Mesendoderm (in vitro differentiated cells): ENCODE measurements at regions not wholly inside any gene's neighbourhood (a gene's known extent, or its start where the extent isn't known, plus 50 kb on each side); places are given as distances from the start of the nearest gene placed in this dataset.

Experiments used
- DNase-seq: peaks from one replicate; pipeline ENCODE4 v3.0.0; 2013
- H2AK5ac ChIP-seq: 2 replicates; pipeline ENCODE4 v1.6.1; 2013; ENCODE audit warnings: low read length, inconsistent platforms
- H2BK120ac ChIP-seq: 2 replicates; pipeline ENCODE4 v1.6.1; 2013; ENCODE audit warnings: low read depth, mild to moderate bottlenecking, low read length, moderate library complexity, mixed read lengths
- H2BK15ac ChIP-seq: replicated peaks from 2 replicates; pipeline ENCODE4 v1.6.1; 2013; ENCODE audit warnings: low read depth, mild to moderate bottlenecking, moderate library complexity
- H2BK5ac ChIP-seq: 2 replicates; pipeline ENCODE4 v1.6.1; 2013; ENCODE audit warnings: low read length, inconsistent platforms
- H3K18ac ChIP-seq: 2 replicates; pipeline ENCODE4 v1.6.1; 2013; ENCODE audit warnings: mild to moderate bottlenecking, low read length, mixed read lengths
- H3K23ac ChIP-seq: one replicate; pipeline ENCODE4 v1.6.1; 2013; ENCODE audit warnings: low read length
- H3K27ac ChIP-seq: 2 replicates; pipeline ENCODE4 v1.5.1; 2013; ENCODE audit warnings: low read depth, mild to moderate bottlenecking, inconsistent platforms, low read length, moderate library complexity
- H3K27me3 ChIP-seq: 2 replicates; pipeline ENCODE4 v1.6.1; 2013; ENCODE audit warnings: low read length, control low read depth, mild to moderate bottlenecking, inconsistent platforms; ENCODE audit not compliant: insufficient read depth, poor library complexity
- H3K36me3 ChIP-seq: 2 replicates; pipeline ENCODE4 v1.6.1; 2013; ENCODE audit warnings: low read length, inconsistent platforms; ENCODE audit not compliant: control insufficient read depth, insufficient read depth
- H3K4ac ChIP-seq: one replicate; pipeline ENCODE4 v1.6.1; 2013; ENCODE audit warnings: low read depth, mild to moderate bottlenecking, low read length, moderate library complexity
- H3K4me1 ChIP-seq: 2 replicates; pipeline ENCODE4 v1.6.1; 2013; ENCODE audit warnings: low read depth, low read length, inconsistent platforms; ENCODE audit not compliant: control insufficient read depth
- H3K4me2 ChIP-seq: 2 replicates; pipeline ENCODE4 v1.6.1; 2013; ENCODE audit warnings: low read length
- H3K4me3 ChIP-seq: 2 replicates; pipeline ENCODE4 v1.5.1; 2013; ENCODE audit warnings: mild to moderate bottlenecking, low read length
- H3K56ac ChIP-seq: one replicate; pipeline ENCODE4 v1.6.1; 2013; ENCODE audit warnings: low read length
- H3K79me1 ChIP-seq: 2 replicates; pipeline ENCODE4 v1.6.1; 2013; ENCODE audit warnings: low read length, inconsistent platforms
- H3K79me2 ChIP-seq: 2 replicates; pipeline ENCODE4 v1.6.1; 2013; ENCODE audit warnings: mild to moderate bottlenecking, low read length; ENCODE audit not compliant: control insufficient read depth, insufficient read depth
- H3K9ac ChIP-seq: 2 replicates; pipeline ENCODE4 v1.6.1; 2013; ENCODE audit warnings: low read length, inconsistent platforms
- H4K5ac ChIP-seq: one replicate; pipeline ENCODE4 v1.6.1; 2013; ENCODE audit warnings: low read length
- H4K8ac ChIP-seq: one replicate; pipeline ENCODE4 v1.6.1; 2013; ENCODE audit warnings: low read depth, mild to moderate bottlenecking, control low read depth, low read length, moderate library complexity
- WGBS: extraction: QIAGEN DNeasy Blood & Tissue Kit; methylation state at CpG from one replicate; pipeline ENCODE4 v1.1.7; 2013; ENCODE audit warnings: low lambda C conversion rate, missing lambda C conversion rate; ENCODE audit not compliant: insufficient coverage; ENCODE audit errors: extremely low coverage; 5-methylcytosine and 5-hydroxymethylcytosine counted together

DNA sequence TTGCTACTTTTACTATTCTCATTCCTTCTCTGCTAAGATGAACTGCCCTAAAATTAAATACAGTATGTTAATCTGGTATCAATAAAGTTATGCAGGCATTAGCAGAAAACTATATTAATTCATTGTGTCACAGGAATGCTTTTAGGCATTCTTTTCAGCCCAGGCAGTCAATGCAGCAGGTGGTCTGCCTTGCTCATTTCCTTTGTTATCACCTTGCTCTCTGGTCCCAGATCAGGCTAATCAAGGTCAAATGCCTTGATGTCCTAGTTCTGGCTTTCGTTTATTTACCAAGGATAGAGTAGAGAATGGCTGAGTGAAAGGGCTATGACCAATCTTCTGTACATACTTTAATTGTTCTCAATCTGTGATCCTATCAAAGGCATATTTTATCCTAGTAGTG, 1023.6 kb downstream of the TMEM182 start:
- no CpG with 5 or more reads among the region's 1 CpG for WGBS
- Histone ChIP-seq H3K4me3 (no peak overlapping the region), H3K18ac (no peak overlapping the region), H2AK5ac (no peak overlapping the region), H2BK15ac (no peak overlapping the region), H3K79me1 (no peaks in the 10 kb centered on the region), H3K9ac (no peak overlapping the region), H3K23ac (no peak overlapping the region), H2BK120ac (no peak overlapping the region), H3K79me2 (no peaks in the 10 kb centered on the region), H3K27ac (no peak overlapping the region), H3K4me2 (no peak overlapping the region), H2BK5ac (no peak overlapping the region), H3K36me3 (no peaks in the 10 kb centered on the region), H4K8ac (no peak overlapping the region), H3K4me1 (peaks cover 18% of the 10 kb centered on the region), H4K5ac (no peak overlapping the region), H3K4ac (no peak overlapping the region), H3K27me3 (no peaks in the 10 kb centered on the region), H3K56ac (no peak overlapping the region)
- peak; percentile 92 for DNase-seq

DNA sequence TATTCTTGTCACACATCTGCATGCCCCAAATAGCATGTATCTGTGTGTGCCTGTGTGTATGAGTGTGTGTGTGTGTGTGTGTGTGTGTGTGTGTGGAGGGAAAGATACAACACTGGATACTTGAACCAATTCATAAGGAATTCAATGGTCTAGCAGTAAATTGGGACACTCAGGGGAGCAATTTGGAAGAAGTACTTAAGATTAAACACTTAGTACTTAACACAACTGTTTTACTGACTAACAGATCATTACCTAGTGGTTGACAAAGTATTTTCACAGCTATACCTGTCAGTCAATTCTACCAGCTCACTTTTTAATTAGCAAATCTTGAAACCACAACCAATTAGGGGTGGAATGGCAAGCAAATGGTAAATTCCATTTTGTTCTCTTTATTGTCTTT, 1024.1 kb downstream of the TMEM182 start:
- H3K27me3 ChIP-seq = no peaks in the 10 kb centered on the region
- H3K27ac ChIP-seq = no peak overlapping the region
- H3K4me1 ChIP-seq = peaks cover 18% of the 10 kb centered on the region
- no peaks in the 10 kb centered on the region for H3K36me3 ChIP-seq
- H4K8ac ChIP-seq = no peak overlapping the region
- H3K4me2 ChIP-seq = no peak overlapping the region
- no peak overlapping the region for H4K5ac ChIP-seq
- H2BK5ac ChIP-seq = peak overlapping the region; percentile 33
- no peak overlapping the region for H3K4me3 ChIP-seq
- H2AK5ac ChIP-seq = no peak overlapping the region
- DNase-seq = peak; percentile 49
- H3K23ac ChIP-seq = no peak overlapping the region
- no peak overlapping the region for H2BK15ac ChIP-seq
- no peak overlapping the region for H2BK120ac ChIP-seq
- H3K9ac ChIP-seq = no peak overlapping the region
- H3K56ac ChIP-seq = peak overlapping the region; percentile 39
- H3K79me1 ChIP-seq = no peaks in the 10 kb centered on the region
- H3K18ac ChIP-seq = peak overlapping the region; percentile 32
- H3K4ac ChIP-seq = no peak overlapping the region
- no peaks in the 10 kb centered on the region for H3K79me2 ChIP-seq

DNA sequence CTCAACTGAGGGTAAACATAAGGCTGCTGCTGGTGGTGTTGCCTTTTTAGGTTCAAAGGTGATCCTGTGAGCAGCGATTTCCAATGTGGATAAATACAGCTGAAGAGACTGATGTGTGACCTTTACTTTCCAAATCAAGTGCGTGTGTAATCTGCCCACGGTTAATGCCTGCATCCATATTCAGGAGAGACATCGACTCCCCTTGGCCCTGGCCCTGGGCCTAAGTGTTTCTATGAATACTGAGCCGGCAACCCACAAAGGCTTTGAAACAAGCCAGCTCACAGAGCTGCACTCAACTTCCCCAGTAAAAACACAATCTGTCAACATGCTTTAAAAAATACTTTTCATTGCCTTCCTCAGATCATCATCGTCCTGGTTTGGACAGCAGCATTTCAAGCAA, 1026.6 kb downstream of the TMEM182 start:
- no peaks in the 10 kb centered on the region for H3K79me1 ChIP-seq
- H3K27ac ChIP-seq = peak overlapping the region; percentile 28
- no peaks in the 10 kb centered on the region for H3K36me3 ChIP-seq
- H2BK120ac ChIP-seq = no peak overlapping the region
- no peak overlapping the region for H4K8ac ChIP-seq
- H3K4ac ChIP-seq = no peak overlapping the region
- no peak overlapping the region for H3K23ac ChIP-seq
- no peak overlapping the region for H3K4me3 ChIP-seq
- peaks cover 12% of the 10 kb centered on the region for H3K4me1 ChIP-seq
- no peaks in the 10 kb centered on the region for H3K79me2 ChIP-seq
- no peak overlapping the region for H4K5ac ChIP-seq
- no CpG with 5 or more reads among the region's 6 CpGs for WGBS
- H3K56ac ChIP-seq = no peak overlapping the region
- peak overlapping the region; percentile 60 for H3K18ac ChIP-seq
- H2BK15ac ChIP-seq = no peak overlapping the region
- H3K4me2 ChIP-seq = no peak overlapping the region
- no peak overlapping the region for H3K9ac ChIP-seq
- H2BK5ac ChIP-seq = no peak overlapping the region
- H2AK5ac ChIP-seq = no peak overlapping the region
- H3K27me3 ChIP-seq = no peaks in the 10 kb centered on the region
- DNase-seq = no peak

DNA sequence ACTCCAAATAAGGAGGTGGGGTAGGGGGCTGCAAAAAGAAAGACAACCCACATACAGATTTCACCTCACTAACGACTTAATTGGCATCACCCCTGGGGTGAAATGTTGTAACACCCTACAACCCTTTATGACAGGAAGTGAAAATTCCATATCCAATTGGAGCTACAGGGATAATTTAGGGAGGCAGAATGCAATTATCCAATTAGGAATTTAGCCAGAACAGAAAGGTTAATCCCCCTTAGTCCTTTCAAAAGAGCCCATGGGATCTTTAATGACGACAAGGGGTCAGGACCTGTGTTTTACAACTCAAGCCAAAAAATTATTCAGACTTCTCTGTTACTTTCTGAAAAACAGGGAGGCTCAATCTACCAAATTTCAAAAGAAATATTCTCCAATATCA, 1027.1 kb downstream of the TMEM182 start:
- Histone ChIP-seq H3K4me2 (no peak overlapping the region), H4K8ac (no peak overlapping the region), H3K56ac (no peak overlapping the region), H3K9ac (no peak overlapping the region), H3K23ac (no peak overlapping the region), H3K27ac (no peak overlapping the region), H2AK5ac (no peak overlapping the region), H2BK15ac (no peak overlapping the region), H2BK5ac (no peak overlapping the region), H3K79me1 (no peaks in the 10 kb centered on the region), H2BK120ac (no peak overlapping the region), H4K5ac (no peak overlapping the region), H3K27me3 (no peaks in the 10 kb centered on the region), H3K36me3 (no peaks in the 10 kb centered on the region), H3K79me2 (no peaks in the 10 kb centered on the region), H3K4me1 (peaks cover 9% of the 10 kb centered on the region), H3K4ac (no peak overlapping the region), H3K18ac (no peak overlapping the region), H3K4me3 (no peak overlapping the region)
- DNase-seq = peak; percentile 47
- WGBS = no CpG with 5 or more reads among the region's 2 CpGs

- Histone ChIP-seq H4K8ac (no peak overlapping the region), H4K5ac (no peak overlapping the region), H2BK15ac (no peak overlapping the region), H3K56ac (no peak overlapping the region), H2AK5ac (no peak overlapping the region), H3K27me3 (no peaks in the 10 kb centered on the region), H3K36me3 (no peaks in the 10 kb centered on the region), H2BK120ac (no peak overlapping the region), H3K79me2 (no peaks in the 10 kb centered on the region), H3K18ac (no peak overlapping the region), H3K9ac (no peak overlapping the region), H2BK5ac (no peak overlapping the region), H3K4ac (no peak overlapping the region), H3K27ac (no peak overlapping the region), H3K4me2 (no peak overlapping the region), H3K4me1 (peaks cover 8% of the 10 kb centered on the region), H3K23ac (no peak overlapping the region), H3K4me3 (no peak overlapping the region), H3K79me1 (no peaks in the 10 kb centered on the region)
- DNase-seq = peak; percentile 82
- WGBS = no CpG with 5 or more reads among the region's 3 CpGs
Observed at GRCh38 chr2:103789381-103790095, 1027.7 kb downstream of the TMEM182 start.

DNA sequence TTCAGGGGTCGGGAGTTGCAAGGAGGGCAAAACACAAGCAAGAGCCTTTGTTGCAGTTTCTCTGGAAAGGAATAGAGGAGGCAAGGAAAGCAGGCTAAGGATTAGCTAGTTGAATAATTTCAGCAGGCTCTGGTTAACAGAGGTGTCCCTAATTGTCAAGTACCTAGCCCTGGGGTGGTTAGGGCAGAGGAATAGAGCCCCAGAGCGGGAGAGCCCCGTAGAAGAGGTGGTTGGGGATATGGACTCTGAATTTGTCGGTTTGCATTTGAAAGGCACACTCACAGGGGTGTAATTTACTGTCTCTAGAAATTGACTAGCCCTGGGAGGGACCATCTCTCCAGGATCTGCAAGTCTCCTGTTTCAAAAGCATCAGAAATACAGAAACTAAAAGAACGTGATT, 1030.2 kb downstream of the TMEM182 start:
- Histone ChIP-seq H4K8ac (no peak overlapping the region), H2BK15ac (no peak overlapping the region), H3K9ac (no peak overlapping the region), H3K4me1 (peaks cover 8% of the 10 kb centered on the region), H3K27me3 (no peaks in the 10 kb centered on the region), H3K4me2 (no peak overlapping the region), H3K4ac (no peak overlapping the region), H3K27ac (no peak overlapping the region), H3K56ac (no peak overlapping the region), H2AK5ac (no peak overlapping the region), H3K79me2 (no peaks in the 10 kb centered on the region), H2BK120ac (no peak overlapping the region), H3K79me1 (no peaks in the 10 kb centered on the region), H4K5ac (no peak overlapping the region), H3K4me3 (no peak overlapping the region), H3K23ac (no peak overlapping the region), H3K36me3 (no peaks in the 10 kb centered on the region), H3K18ac (no peak overlapping the region), H2BK5ac (no peak overlapping the region)
- DNase-seq = peak; percentile 46
- no CpG with 5 or more reads among the region's 5 CpGs for WGBS
